CD4-positive, alpha-beta T cell treated with Interleukin-12 subunit alpha and Interleukin-12 subunit beta, for 1 hour (primary cell): ENCODE measurements at regions not wholly inside any gene's neighbourhood (a gene's known extent, or its start where the extent isn't known, plus 50 kb on each side); places are given as distances from the start of the nearest gene placed in this dataset.

Experiments used
- DNase-seq: peaks from one replicate; pipeline ENCODE4 v3.0.0-alpha.2; 2020

DNA sequence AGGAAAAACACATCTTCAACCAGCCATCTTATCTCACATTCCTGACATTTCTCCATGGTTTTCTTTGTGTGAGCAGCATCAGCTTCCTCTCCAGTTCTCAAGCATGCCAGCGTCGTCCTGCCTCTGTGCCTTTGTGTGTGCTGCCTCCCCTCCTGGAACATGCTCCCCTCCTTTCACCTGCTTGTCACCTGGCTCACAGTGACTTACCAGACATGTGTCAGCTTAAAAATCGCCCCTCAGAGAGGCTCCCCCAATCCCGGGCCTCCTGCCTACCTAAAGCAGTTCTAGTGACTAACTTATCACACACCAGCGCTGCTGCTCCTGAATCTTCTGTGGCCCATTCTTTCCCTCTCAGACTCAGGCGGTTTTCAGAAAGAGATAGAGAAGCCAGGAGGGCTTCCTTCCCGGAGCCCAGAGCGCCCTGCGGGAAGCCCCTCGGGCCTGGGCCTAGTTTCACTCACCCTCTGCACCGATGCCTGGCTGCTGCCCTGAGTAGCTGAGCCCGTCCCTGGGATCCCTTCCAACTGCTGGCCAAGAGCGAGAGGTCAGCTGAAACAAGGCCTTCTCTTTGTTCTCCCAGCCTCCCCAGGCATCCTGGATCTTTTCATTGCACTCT is 51.1 kb upstream of the MVB12B start:
- no peak for DNase-seq

DNA sequence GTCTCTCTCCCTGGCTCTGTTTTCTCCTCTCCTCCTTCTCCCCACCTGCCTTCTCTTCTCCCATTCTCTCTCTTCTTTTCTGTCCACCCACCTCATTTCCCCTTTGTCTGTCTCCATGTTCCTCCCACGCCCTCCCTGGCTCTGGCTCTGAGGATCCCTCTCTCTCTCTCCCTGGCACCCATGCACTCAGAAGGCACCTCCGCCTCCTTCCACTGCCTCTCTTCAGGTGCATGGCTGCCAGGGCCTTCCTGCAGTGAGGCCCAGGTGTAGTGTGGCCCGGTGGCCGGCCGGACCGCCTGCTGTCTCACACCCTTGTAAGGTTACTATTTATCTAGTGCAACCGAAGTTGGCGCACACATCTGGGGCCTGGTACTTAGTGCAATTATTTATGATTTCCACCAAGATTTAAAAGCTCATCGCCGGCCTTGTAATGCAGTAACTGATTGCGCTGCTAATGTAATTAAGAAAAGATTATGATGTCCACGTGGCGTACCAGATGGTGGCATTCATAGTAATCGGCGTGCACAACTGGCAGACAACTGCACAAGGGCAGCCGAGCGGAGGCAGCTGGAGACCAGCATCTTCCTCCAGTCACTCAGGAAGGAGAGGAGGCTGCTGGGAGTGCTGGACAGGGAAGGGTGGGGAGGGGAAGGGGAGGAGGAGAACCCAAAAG is 50.4 kb upstream of the MVB12B start:
- DNase-seq = no peak
